ENCODE measurements at regions not wholly inside any gene's neighbourhood (a gene's known extent, or its start where the extent isn't known, plus 50 kb on each side); places are given as distances from the start of the nearest gene placed in this dataset.

DNA sequence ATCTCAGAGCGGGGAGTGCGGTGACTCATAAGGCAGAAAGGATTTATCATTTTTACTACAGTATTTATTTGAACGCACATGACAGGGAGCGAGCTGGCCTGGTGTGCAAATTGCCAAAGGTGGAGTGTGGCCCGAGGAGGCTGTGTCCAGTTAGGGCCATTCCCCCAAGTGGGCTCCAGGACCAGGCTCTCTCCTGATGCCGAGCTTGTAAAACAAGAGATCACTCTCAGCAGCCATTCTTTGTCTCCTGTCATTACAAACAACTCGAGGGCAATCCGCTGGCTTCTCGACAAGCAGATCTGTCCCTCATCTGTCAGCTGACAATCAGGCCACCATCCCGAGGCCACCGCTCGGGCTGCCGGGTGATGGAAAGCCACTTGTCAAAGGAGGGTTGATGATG is 418.9 kb downstream of the ZNF536 start:
- DNase-seq (ENCODE audit: low read depth in 1 of 2, low spot score in 1 of 2): no peak

DNA sequence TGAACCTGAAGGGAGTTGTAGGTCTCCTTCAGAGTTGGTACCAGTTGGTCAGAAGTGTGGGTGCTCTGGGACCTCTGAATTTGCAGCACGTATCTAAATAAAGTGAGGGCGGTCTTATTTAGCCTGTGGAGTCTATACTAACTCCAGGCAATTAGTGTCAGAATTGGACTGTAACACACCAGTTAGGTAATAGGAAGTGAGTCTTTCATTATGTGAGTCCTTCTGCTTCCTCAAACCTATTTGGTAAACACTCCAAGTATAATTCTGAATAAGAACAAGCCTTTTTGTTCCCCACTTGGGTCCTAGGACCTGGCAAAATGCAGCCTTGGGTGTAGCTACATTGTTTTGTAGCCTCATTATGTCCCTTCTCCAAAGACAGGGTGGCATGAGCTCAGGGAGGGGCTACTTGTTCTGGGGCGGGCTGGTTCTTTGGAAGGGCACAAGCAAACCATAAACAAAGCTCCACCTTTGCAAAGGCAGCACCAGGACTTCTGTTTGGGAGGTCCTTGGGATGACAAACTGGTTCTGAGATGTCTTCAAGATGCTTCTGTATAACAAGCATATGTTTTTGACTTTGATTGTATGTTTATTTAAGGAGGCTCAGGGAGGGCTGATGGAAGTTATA is 418.0 kb downstream of the ZNF536 start:
- DNase-seq (ENCODE audit: low read depth in 1 of 2, low spot score in 1 of 2): no peak

DNA sequence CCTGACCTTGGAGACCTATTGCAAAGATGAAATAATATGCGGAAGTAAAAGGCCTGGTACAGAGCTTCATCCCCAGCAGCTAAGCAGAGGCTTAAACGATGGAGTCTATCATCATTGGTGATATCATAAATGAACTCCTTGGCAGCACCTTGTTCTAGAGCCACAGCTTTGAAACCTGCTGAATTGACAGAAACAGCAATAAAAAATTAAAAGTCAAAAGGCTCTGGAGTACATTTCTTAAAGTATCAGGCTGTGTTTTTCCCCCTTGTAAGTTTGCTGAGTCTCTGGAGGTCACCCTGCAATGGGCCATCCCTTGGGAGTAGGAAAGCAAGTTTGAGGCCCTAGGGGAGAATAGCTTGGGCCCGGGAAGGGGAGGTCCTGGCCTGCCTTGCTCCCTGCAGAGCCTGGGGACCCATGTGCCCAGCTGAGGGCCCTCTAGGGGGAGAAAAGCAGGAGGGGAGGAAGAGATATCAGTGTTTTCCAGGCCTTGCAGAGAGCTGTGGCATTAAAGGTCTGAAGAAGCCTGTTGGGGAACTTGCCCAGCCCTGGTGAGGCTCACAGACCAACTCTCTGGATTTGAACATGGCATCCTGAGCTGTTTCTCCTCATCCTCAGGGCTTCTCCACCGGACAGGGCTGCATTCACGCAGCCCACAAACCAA is 416.1 kb downstream of the ZNF536 start:
- DNase-seq (ENCODE audit: low read depth in 1 of 2, low spot score in 1 of 2): no peak

DNA sequence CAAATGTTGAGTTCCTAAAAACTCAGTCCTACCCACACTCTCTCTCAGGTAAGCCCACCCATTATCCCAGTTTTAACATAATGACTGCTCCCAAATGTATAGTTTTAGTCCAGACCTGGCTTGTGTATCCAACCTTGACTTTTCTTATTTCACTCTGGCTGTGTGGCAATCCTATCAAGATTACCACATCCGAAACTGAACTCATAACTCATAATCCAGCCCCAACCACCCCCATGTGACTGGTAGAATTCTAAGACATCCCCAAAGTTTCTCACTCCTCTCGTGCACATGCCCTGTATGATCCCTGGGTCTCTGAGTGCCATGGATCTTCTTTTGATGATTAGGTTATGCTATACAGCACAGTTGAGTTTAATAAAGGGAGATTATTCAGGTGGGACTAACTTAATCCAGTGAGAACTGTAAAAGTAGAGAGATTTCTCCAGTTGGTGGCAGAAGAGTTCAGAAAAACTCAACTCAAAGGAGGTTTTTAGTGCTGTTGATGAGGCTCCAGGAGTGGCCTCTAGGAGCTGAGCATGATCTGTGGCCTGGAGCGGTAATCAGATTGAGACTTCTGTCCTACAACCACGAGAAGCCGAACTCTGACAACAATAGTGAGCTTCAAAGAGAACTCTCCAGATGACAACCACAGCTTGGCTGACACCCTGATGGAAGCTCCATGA is 413.4 kb downstream of the ZNF536 start:
- no peak for DNase-seq (ENCODE audit: low read depth in 1 of 2, low spot score in 1 of 2)

DNA sequence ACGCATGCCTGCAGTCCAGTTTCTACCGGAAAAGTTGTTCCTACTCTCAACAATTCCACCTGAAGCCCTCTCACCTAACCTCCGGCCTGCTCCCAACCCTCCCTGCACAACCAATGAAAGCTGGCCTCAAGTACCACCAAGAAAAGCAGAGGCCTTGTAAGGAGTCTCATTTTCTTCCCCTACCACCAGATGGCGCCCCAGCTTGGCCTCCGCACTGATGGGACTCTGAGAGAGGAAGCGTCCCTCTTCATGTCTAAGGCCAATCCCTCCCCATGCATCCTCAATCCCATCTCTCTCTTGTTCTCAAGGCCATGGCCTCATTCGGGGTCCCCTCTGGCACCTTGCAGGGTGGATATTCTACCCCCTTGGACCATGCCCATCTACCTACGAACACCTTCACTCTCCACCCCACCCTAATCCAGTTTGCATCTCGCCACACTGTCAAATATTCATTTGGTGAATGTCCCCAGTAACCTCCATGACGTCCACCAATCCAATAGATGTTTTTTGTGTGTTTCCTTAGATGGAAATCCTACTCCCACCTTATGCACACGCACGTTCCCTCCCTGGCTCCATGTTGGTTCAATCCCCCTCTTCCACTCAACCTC is 412.8 kb downstream of the ZNF536 start:
- DNase-seq (ENCODE audit: low read depth in 1 of 2, low spot score in 1 of 2): peak; percentile 26 to 32

DNA sequence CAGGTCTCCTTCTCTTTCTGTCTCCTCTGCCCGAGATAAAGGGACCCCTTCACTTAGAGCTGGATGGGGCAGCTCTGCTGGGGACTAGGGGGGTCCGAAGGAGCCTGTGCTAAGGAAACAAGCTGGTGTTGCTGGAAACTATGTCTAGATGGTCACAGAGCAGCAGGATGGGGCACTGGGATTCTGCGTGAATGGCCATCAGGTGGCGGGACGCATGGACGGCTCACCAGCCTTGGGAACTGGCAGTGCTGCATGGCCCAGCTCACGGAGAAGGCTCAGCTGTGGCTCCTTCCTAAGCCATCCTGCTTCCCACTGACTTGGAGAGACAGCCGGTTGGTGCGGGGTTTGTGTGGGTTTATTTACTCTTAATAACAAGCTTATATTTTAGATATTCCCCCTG is 411.8 kb downstream of the ZNF536 start:
- no peak for DNase-seq (ENCODE audit: low read depth in 1 of 2, low spot score in 1 of 2)

DNA sequence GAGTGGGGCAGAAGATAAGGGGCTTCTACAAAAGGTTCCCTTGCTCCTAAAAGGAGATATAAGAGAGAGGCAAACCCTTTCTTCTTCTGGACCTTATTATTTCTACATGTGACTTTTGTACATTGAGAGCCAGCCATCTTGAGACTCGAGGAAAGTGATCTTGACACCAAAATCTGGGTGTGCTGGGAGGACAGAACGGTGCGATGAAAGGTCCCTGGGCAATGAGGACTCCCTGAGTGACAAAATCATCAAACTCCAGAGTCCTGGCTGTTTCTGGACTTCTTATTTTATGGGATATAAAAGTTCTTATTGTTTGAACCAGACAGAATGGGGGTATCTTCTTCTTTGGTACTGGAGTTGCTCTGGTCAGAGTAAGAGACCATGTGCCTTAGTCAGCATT is 411.0 kb downstream of the ZNF536 start:
- no peak for DNase-seq (ENCODE audit: low read depth in 1 of 2, low spot score in 1 of 2)

DNA sequence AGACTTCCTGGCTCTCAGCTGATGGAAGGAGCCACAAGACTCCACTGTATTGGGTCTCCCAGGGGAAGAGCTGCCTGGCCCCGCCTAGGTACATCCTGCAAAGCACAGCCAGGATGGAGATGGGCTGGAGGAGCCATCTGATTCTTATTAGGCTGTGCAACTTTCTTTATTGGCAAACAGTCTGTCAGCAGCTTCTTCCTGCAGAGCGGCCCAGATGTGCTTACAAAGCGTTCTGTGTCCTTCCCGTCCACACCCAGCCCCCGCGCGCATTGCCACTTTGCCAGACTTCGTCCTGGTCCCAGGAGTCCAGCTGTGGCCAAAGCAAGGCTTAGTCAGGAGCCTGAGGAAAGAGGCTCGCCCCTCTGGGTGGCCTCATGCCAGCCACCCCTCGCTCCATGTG is 409.3 kb downstream of the ZNF536 start:
- no peak for DNase-seq (ENCODE audit: low read depth in 1 of 2, low spot score in 1 of 2)

DNA sequence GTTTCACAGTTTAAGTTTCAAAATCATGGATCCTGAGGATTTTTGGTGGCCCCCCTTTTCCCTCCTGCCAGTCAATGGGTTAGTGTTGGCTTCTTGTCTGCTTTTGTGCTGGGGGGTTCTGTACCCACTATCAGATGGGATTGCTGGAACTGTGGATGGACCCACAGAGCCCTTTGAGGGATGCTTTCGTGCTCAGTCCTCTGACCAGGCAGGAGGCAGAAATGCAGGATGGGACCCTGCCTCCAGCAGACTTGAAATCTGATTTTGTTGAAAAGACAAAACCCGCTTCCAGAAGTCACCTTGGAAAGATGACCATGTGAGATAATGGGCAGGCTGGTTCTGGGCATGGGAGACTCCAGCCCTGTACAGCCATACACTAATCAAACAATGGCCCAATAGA is 408.9 kb downstream of the ZNF536 start:
- no peak for DNase-seq (ENCODE audit: low read depth in 1 of 2, low spot score in 1 of 2)

DNA sequence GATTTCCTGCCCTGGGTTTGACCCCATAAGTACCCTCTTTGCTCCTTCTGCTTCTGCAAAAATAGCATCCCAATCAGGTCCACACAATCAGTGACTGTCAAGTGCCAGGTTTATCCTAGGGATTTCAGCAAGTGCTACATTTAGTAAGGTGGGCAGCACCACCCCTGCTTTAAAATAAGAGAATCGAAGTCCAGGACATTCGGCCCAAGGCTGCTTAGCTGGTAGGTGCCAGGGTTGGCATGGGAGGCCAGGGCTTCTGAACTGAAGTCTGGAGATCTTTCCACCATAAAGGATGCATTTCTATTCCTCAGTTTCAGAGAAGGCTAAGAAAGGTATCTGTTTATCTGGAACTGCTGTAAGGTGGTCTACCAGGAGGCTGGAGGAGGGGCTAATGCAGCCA is 408.3 kb downstream of the ZNF536 start:
- no peak for DNase-seq (ENCODE audit: low read depth in 1 of 2, low spot score in 1 of 2)

DNA sequence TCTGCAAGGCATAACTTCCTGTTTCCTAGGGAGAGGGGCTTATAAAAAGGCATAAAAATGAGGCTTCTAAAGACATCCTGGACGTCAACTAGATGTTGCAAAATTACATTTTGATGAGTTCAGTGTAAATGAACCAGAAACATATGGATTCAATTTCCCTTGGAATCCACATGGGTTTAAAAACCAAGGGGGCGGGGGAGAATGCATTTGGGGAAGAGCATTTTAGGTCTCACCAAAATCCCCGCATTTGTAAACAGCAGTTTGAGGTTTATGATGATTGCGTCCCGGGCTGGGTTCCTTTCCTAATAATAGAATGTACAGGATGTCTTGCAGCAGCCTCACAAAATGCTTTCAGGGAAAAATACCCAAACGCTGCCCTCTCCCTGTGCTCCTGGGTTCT is 407.8 kb downstream of the ZNF536 start:
- DNase-seq (ENCODE audit: low read depth in 1 of 2, low spot score in 1 of 2): no peak

DNA sequence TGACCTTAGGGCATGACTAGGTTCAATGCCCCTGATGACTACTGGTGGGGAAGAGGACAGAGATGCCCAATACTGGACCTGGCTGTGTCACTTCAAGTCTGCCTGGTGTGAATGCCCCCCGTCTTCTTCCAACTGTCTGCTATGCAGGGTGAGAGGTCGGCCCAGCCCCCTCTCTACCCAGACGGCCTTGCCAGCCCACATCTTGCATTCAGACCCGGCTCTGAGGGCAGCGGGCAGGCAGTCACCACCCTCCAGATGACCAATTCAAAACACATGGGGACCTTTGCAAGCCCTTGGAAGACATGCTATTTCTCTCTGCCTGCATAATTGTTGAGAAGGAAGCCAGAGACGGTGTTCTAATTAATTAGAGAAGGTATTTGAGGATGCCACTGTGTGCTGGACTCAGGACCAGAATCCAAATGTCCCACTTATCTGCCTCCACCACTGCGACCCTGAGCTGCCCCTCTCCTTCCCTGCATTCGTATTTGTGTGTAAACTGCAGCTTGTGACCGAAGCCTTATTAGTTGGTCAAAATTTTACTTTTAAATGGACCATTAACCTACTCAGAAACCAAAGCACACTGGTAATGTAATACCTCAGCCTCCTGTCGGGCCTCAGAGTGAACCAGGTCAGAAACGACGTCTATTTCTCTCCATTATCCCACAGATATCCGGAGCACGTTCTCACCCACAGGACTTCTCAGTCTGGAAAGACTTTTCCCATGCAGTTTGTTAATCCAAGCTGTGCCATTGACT is 407.0 kb downstream of the ZNF536 start:
- DNase-seq (ENCODE audit: low read depth in 1 of 2, low spot score in 1 of 2): no peak

DNA sequence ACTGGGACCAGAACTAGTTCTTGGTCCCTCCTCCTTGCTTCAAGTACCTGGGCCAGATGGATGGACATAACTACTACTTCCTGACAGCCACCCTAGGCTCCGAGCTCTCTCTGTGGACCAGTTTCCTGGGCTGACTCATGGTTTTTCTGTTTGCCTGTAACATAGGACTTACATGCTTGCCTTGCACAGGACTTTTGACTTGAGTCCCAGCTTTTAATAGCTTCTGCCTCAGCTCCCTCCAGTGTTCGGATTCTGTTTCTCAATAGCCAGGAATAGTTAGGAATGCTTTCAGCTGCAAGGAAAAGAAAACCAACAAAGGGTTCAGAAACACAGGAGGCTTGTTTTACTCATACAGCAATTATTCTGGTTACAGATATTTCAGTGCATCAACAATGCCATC is 405.9 kb downstream of the ZNF536 start:
- DNase-seq (ENCODE audit: low read depth in 1 of 2, low spot score in 1 of 2): no peak

DNA sequence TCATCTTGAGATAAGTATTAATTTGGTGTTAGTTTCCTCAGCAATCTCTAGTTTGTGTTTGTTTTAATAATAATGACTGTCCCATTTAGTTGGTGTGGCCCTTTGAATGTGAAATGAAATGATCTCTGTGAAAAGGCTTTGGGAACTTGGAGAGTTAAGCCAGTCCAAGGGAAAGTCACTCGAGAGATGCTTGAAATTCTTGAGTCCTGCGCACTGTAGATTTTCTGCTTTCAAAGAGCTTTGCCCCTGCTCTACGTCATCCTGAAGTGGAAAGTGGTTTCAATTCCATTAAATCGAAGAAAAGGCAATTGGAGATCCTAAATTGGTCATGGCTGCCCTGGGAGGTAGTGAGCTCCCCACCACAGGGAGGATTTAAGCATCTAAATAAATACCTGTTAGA is 403.8 kb downstream of the ZNF536 start:
- no peak for DNase-seq (ENCODE audit: low read depth in 1 of 2, low spot score in 1 of 2)

DNA sequence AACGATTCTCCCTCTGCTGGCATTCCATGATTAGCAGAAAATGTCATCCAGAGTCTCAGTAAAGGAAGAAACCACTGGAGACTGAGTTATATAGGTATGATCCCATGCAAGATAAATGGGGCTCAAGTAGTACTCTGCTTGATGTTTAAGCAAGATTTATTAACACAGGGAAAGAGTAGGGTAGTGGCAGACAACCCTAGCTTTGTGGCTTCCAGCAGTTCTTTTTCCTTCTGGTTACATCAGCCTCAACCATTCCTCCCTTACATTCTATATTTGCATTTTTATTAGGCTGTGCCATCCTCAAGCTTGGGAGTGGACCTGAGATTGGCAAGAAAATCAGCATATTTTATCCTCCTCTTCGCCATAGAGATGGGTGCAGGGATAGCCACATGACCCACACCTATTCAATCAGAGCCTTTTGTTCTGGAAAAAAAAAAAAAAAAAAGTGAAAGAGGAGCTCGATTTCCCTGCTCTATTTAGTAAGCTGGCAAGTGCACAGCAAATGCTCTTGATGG is 402.1 kb downstream of the ZNF536 start:
- no peak for DNase-seq (ENCODE audit: low read depth in 1 of 2, low spot score in 1 of 2)

DNA sequence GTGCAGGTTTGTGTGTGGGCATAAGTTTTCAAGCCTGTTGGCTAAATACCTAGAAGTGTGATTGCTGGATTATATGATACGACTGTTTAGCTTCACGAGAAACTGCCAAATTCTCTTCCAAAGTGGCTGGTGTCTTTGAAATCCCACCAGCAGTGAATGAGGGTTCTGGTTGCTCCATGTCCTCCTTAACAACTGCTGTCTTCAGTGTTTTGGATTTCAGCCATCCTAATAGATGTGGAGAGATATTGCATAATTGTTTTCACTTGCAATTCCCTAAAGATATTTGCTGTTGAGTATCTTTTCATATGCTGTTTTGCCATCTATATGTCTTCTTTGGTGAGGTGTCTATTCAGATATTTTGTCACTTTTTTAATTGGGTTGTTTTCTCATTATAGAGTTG is 390.5 kb downstream of the ZNF536 start:
- no peak for DNase-seq (ENCODE audit: low read depth in 1 of 2, low spot score in 1 of 2)

DNA sequence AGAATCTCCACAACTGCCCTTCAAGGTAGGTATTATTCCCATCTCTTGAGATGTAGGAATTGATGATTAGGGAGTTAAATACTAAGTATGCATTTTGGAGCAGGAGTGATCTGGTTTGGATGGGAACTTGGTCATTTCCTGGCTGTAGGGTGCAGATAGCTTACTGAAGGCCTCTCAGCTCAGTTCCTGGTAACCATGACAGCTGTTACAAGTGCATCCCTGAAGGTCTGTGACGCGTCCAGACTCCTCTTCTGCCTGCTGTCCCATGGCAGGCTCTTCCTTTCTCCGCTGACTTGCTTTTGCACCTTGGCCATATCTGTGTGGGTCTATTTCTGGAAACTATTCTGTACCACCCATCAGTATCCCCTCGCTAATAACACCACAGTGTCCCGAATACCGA is 387.8 kb downstream of the ZNF536 start:
- DNase-seq (ENCODE audit: low read depth in 1 of 2, low spot score in 1 of 2): no peak

DNA sequence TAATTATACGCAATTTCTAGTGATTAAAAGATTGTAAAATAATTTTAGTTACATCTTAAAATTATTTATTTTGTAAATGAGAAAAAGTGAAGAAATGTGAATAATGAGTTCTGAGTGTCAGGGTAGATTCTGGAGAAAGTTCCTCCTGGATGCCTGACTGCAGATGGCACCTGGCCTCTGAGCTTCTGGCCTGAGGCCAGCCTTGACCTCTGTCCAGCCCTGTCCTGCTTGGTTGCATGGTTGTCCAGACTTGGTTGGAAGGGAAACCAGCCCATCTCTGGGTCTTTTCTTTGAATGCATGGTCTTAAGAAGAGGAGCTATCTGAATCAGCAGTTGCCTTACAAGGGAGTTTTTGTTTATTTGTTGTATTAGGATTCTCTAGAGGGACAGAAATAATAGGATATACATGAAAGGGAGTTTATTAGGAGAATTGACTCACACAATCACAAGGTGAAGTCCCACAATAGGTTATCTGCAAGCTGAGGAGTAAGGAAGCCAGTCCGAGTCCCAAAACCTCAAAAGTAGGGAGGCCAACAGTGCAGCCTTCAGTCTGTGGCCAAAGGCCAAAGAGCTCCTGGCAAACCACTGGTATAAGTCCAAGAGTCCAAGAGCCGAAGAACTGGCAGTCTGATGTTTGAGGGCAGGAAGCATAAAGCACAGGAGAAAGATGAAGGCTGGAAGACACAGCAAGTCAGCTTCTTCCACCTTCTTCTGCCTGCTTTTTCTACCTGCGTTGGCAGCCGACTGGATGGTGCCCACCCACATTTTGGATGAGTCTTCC is 385.8 kb downstream of the ZNF536 start:
- DNase-seq (ENCODE audit: low read depth in 1 of 2, low spot score in 1 of 2): no peak

DNA sequence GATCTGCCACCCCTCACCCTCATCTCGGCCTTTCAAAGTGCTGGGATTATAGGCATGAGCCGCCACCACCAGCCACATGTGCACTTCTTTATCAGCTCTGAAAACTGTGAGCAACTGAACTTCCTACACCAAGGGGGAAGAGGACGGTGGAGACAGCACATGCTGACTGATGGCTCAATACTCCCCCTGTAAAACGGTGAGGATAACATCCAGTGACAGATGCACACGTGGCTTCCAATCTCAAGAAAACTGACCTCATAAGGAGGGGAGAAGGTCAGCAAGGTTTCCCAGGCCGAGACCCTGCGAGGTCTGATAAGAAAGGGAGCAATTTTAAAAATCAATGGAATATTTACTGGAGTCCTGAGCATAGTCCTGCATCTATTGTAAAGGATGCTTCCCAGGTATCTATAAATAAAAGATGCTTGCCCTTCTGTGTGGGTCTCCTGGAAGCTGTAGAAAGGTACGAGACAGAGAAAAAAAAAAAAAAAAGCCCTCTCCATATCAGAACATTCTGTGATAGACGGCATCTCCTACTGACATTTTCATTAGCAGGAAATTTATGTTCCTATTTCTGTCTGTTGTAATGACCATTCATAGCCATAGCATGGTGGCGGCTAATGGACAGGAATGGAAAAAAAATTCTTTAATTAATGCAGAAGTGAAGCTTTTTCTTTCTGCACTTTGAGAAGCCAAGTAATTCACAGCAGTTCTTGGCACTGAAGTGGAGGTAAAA is 385.1 kb downstream of the ZNF536 start:
- DNase-seq (ENCODE audit: low read depth in 1 of 2, low spot score in 1 of 2): no peak

DNA sequence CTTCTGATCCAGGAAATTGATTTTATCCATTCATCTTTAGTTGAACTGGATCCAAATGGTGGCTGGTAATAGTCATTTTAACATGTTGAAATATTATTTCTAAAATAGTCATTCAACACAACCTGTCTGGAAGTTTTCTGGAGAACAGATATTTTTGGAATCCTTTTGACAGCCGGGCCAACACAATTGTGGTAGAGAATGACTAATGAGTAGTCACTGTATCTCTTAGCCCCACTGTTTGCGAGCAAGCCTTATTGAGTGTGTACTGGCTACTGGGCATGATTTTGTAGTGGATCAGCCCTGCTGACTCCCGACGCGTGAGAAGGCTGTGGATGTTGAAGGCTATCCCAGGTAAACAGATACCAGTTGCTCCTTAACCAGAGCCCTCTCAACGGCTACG is 383.4 kb downstream of the ZNF536 start:
- no peak for DNase-seq (ENCODE audit: low read depth in 1 of 2, low spot score in 1 of 2)
